Colonic mucosa (tissue), 4 donors: ENCODE measurements at regions not wholly inside any gene's neighbourhood (a gene's known extent, or its start where the extent isn't known, plus 50 kb on each side); places are given as distances from the start of the nearest gene placed in this dataset.

ENCODE experiments used
- DNase-seq: peaks from one replicate; pipeline ENCODE4 v3.0.0-alpha.2; 2020
- H3K27ac ChIP-seq: fragments of 200-600 bp; one replicate; pipeline ENCODE4 v1.8.0; 2021
- H3K27me3 ChIP-seq: fragments of 200-600 bp; one replicate; pipeline ENCODE4 v1.8.0; 2021
- H3K36me3 ChIP-seq: fragments of 200-600 bp; one replicate; pipeline ENCODE4 v1.8.0; 2021
- H3K4me1 ChIP-seq: fragments of 200-600 bp; one replicate; pipeline ENCODE4 v1.8.0; 2021; ENCODE audit warnings: mild to moderate bottlenecking
- H3K4me3 ChIP-seq: fragments of 200-600 bp; one replicate; pipeline ENCODE4 v1.8.0; 2021
- H3K9ac ChIP-seq, 2 donors: one replicate each; pipeline ENCODE4 v1.7.0; 2013; ENCODE audit warnings: control low read depth in 2 of 2, low read depth in 2 of 2, low read length in 2 of 2
- H3K9me3 ChIP-seq: fragments of 200-600 bp; one replicate; pipeline ENCODE4 v1.8.0; 2021
- intact Hi-C: fragments of 100-400 bp; cut with DNase I; formaldehyde crosslinking; loops from one replicate; pipeline ENCODE4 v1.14.1; 2022
- TF ChIP-seq, protein P1 (sequence below): fragments of 200-600 bp; IDR thresholded peaks from one replicate; pipeline ENCODE4 v1.8.0; 2022; ENCODE audit warnings: antibody characterized with exemption, mild to moderate bottlenecking
- donor health status: healthy.
- donor health status: DM: no; HTN: no; CAD: no.
- donor health status: DM: no; HTN: no; CAD: no.

DNA sequence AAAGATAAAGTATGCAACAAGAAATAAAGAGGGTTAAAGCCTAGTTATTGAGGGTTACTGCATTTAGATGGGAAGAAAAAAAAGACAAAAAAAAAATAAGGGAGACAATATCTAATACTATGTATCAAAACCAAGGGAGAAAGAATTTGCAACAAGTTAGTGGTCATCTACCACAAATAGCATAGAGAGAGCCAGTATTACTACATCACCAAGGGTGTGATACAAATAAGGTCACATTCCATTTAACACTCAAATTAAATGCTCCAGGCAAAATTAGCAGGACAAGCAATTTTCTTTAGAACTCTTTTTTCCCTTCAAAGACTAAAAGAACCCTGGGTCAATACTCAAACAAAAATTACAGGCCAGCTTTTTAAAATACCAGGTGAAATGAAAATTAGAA is 115.1 kb upstream of the GULP1 start:
- DNase-seq: no peak
- H3K4me1 ChIP-seq: no peaks in the 10 kb centered on the region
- no peaks in the 10 kb centered on the region for H3K27me3 ChIP-seq
- H3K4me3 ChIP-seq: no peak overlapping the region
- H3K36me3 ChIP-seq: no peaks in the 10 kb centered on the region
- TF ChIP-seq, protein P1, sequence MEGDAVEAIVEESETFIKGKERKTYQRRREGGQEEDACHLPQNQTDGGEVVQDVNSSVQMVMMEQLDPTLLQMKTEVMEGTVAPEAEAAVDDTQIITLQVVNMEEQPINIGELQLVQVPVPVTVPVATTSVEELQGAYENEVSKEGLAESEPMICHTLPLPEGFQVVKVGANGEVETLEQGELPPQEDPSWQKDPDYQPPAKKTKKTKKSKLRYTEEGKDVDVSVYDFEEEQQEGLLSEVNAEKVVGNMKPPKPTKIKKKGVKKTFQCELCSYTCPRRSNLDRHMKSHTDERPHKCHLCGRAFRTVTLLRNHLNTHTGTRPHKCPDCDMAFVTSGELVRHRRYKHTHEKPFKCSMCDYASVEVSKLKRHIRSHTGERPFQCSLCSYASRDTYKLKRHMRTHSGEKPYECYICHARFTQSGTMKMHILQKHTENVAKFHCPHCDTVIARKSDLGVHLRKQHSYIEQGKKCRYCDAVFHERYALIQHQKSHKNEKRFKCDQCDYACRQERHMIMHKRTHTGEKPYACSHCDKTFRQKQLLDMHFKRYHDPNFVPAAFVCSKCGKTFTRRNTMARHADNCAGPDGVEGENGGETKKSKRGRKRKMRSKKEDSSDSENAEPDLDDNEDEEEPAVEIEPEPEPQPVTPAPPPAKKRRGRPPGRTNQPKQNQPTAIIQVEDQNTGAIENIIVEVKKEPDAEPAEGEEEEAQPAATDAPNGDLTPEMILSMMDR: no peak
- H3K9ac ChIP-seq: no peak overlapping the region
- intact Hi-C loops: no loop called here
- no peaks in the 10 kb centered on the region for H3K9me3 ChIP-seq
- H3K27ac ChIP-seq: no peak overlapping the region

DNA sequence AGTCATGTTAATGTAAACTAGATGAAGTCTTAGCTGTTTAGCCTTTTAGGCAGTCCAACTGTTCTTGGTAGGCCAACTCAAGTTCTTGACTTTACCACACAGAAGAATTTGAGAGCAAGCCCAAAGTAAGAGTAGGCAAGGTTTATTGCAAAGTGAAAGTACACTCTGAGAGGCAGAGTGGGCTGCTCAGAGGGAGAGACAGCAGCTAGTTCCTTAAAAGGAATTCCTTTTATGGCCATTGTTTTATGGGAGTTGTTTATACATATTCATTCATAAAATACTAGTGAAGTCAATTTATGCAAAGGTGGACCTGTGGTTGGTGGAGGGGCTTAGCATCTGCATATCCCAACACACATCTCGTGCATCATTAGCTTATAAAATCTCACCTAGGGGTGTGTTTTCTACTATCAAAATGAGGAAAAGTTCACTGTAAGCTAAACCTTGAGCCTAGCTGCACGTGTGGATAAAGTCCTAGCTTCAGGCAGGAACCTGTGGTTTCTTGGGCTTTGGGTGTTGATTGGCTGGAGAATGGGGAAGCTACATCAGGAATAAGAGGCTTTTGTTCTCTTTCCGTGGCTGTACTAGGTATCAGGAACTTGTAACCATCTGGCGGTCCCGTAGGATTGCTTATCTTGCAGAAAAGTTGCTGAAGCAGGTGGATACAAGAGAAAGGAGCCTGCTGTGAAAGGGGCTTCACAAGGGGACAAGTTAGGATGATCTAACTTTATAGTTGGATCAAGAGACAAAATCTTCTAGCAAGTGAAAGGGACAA is 110.4 kb upstream of the GULP1 start:
- H3K27me3 ChIP-seq: no peaks in the 10 kb centered on the region
- intact Hi-C loops: no loop called here
- H3K36me3 ChIP-seq: no peaks in the 10 kb centered on the region
- TF ChIP-seq, protein P1: no peak
- H3K27ac ChIP-seq: no peak overlapping the region
- H3K9ac ChIP-seq: no peak overlapping the region
- H3K9me3 ChIP-seq: no peaks in the 10 kb centered on the region
- no peak overlapping the region for H3K4me3 ChIP-seq
- no peaks in the 10 kb centered on the region for H3K4me1 ChIP-seq
- no peak for DNase-seq

DNA sequence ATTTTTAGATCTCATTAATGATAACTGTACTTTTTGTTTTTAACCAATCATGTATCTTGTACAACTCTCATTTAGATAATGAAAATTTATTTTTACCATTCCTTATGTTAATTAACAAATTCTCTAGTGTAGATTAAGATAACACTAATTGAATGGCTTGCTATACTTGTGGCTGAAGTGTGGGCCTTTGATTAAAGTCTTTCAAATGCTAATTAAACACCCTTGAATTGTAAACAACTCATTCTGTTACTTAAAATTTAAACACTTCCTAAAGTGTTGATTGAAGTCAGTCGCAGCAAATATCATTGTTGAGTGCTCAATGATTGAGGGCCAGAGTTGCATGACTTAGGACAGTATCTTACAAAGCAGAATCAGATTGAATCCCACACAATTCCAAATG is 109.8 kb upstream of the GULP1 start:
- no peak overlapping the region for H3K27ac ChIP-seq
- intact Hi-C loops: no loop called here
- no peaks in the 10 kb centered on the region for H3K4me1 ChIP-seq
- no peak overlapping the region for H3K4me3 ChIP-seq
- TF ChIP-seq, protein P1: no peak
- H3K27me3 ChIP-seq: no peaks in the 10 kb centered on the region
- DNase-seq: no peak
- H3K9ac ChIP-seq: no peak overlapping the region
- no peaks in the 10 kb centered on the region for H3K36me3 ChIP-seq
- no peaks in the 10 kb centered on the region for H3K9me3 ChIP-seq

DNA sequence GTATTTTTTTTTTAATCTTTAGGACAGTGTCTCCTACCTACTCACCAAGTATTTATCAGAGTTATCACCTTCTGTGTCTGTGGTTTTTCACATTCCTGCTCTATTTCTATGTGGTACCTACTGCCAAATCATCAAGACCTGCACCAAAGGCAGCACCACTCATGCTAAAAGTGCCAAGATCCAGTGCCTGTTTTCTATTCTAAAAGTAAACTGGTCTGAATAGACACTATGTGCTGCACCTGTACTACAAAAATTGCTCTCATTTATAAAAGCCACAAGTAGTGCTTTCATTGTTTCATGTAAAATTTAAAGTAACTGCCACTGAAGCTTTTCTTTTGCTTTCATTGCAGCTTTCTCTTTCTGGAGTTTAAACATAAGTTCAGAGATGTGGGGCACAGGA is 103.9 kb upstream of the GULP1 start:
- Histone ChIP-seq H3K9me3 (no peaks in the 10 kb centered on the region), H3K4me3 (no peak overlapping the region), H3K27me3 (no peaks in the 10 kb centered on the region), H3K27ac (no peak overlapping the region), H3K4me1 (no peaks in the 10 kb centered on the region), H3K36me3 (no peaks in the 10 kb centered on the region), H3K9ac (no peak overlapping the region)
- intact Hi-C loops: no loop called here
- DNase-seq: no peak
- TF ChIP-seq, protein P1: no peak

DNA sequence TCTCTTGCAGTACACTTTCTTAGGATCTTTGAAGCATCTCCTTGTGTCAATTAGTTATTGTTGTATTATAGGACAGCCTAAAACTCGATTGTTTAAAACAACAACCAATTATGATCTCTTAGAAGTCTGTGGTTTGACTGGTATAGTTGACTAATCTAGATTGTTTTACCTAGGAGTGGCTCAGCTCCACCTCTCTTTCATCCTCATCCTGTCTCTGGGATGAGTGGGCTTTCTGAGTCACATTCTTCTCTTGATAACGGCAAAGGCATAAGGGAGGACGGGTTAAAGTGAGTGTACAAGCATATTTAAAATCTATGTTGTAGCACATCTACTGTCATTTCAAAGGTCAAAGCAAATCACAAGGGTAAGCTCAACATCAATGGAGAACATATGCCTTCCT is 102.3 kb upstream of the GULP1 start:
- H3K27me3 ChIP-seq: no peaks in the 10 kb centered on the region
- DNase-seq: no peak
- no peaks in the 10 kb centered on the region for H3K9me3 ChIP-seq
- TF ChIP-seq, protein P1: no peak
- no peak overlapping the region for H3K4me3 ChIP-seq
- H3K9ac ChIP-seq: no peak overlapping the region
- intact Hi-C loops: no loop called here
- H3K27ac ChIP-seq: no peak overlapping the region
- no peaks in the 10 kb centered on the region for H3K36me3 ChIP-seq
- H3K4me1 ChIP-seq: no peaks in the 10 kb centered on the region
